SK-N-SH treated with all-trans-retinoic acid at 6 μM for 48 hours (cell line): ENCODE measurements at regions not wholly inside any gene's neighbourhood (a gene's known extent, or its start where the extent isn't known, plus 50 kb on each side); places are given as distances from the start of the nearest gene placed in this dataset.

Experiments used
- ATAC-seq: fragments of 200-7000 bp; cut with Tn5 transposase; 3 replicates; pipeline ENCODE4 v1.9.1; 2020; ENCODE audit warnings: mild to moderate bottlenecking, moderate library complexity
- ARNTL ChIP-seq: fragments of 450-650 bp; formaldehyde crosslinking; IDR thresholded peaks from 2 replicates; pipeline ENCODE4 v1.5.0; 2020; ENCODE audit warnings: low read depth, mild to moderate bottlenecking, moderate library complexity, borderline replicate concordance
- BACH2 ChIP-seq: fragments of 250-450 bp; sonication (Bioruptor Pico); IDR thresholded peaks from 2 replicates; pipeline ENCODE4 v1.9.0; 2021; ENCODE audit warnings: mild to moderate bottlenecking, borderline replicate concordance
- CSDC2 ChIP-seq: fragments of 250-450 bp; sonication (Bioruptor Pico); IDR thresholded peaks from 2 replicates; pipeline ENCODE4 v1.5.0; 2020; ENCODE audit warnings: mild to moderate bottlenecking, moderate library complexity
- ESRRG ChIP-seq: fragments of 250-450 bp; sonication (Bioruptor Pico); IDR thresholded peaks from 2 replicates; pipeline ENCODE4 v1.6.1; 2021; ENCODE audit warnings: mild to moderate bottlenecking
- GLIS3 ChIP-seq: fragments of 250-450 bp; sonication (Bioruptor Pico); IDR thresholded peaks from 2 replicates; pipeline ENCODE4 v1.5.0; 2020; ENCODE audit warnings: mild to moderate bottlenecking, moderate library complexity
- ISL1 ChIP-seq: fragments of 250-450 bp; sonication (Bioruptor Pico); IDR thresholded peaks from 2 replicates; pipeline ENCODE4 v2.1.2; 2022; ENCODE audit warnings: mild to moderate bottlenecking, moderate library complexity
- OSR1 ChIP-seq: fragments of 250-450 bp; sonication (Bioruptor Pico); IDR thresholded peaks from 2 replicates; pipeline ENCODE4 v1.8.0; 2022; ENCODE audit warnings: moderate library complexity, mild to moderate bottlenecking, inconsistent platforms
- PPARA ChIP-seq: fragments of 250-450 bp; sonication (Bioruptor Pico); IDR thresholded peaks from 2 replicates; pipeline ENCODE4 v1.5.0; 2020; ENCODE audit warnings: mild to moderate bottlenecking, borderline replicate concordance
- RARB ChIP-seq: fragments of 250-450 bp; sonication (Bioruptor Pico); IDR thresholded peaks from 2 replicates; pipeline ENCODE4 v1.8.0; 2021; ENCODE audit warnings: mild to moderate bottlenecking, moderate library complexity
- TCF4 ChIP-seq: fragments of 250-450 bp; sonication (Bioruptor Pico); IDR thresholded peaks from 2 replicates; pipeline ENCODE4 v1.8.0; 2021; ENCODE audit warnings: mild to moderate bottlenecking, moderate library complexity, borderline replicate concordance
- ZC3H10 ChIP-seq: fragments of 250-450 bp; sonication (Bioruptor Pico); IDR thresholded peaks from 2 replicates; pipeline ENCODE4 v1.5.1; 2021; ENCODE audit warnings: mild to moderate bottlenecking, moderate library complexity
- ZFP3 ChIP-seq: fragments of 250-450 bp; sonication (Bioruptor Pico); IDR thresholded peaks from 2 replicates; pipeline ENCODE4 v1.5.0; 2020; ENCODE audit warnings: mild to moderate bottlenecking, moderate library complexity
- ZFP30 ChIP-seq: fragments of 450-650 bp; formaldehyde crosslinking; IDR thresholded peaks from 2 replicates; pipeline ENCODE4 v1.5.0; 2022; ENCODE audit warnings: mild to moderate bottlenecking, moderate library complexity
- ZNF565 ChIP-seq: fragments of 450-650 bp; formaldehyde crosslinking; conservative IDR thresholded peaks from 2 replicates; pipeline ENCODE4 v1.5.0; 2020; ENCODE audit warnings: low read depth, mild to moderate bottlenecking, moderate library complexity
- ZNF8 ChIP-seq: fragments of 450-650 bp; formaldehyde crosslinking; IDR thresholded peaks from 2 replicates; pipeline ENCODE4 v1.5.0; 2020; ENCODE audit warnings: mild to moderate bottlenecking, moderate library complexity
- TF ChIP-seq, protein P1 (sequence below): fragments of 250-450 bp; sonication (Bioruptor Pico); IDR thresholded peaks from 2 replicates; pipeline ENCODE4 v1.5.1; 2021; ENCODE audit warnings: mild to moderate bottlenecking, moderate library complexity
- TF ChIP-seq, protein P2 (sequence below): fragments of 250-450 bp; sonication (Bioruptor Pico); IDR thresholded peaks from 2 replicates; pipeline ENCODE4 v1.5.0; 2020; ENCODE audit warnings: mild to moderate bottlenecking, moderate library complexity
- TF ChIP-seq, protein P3 (sequence below): fragments of 250-450 bp; sonication (Bioruptor Pico); IDR thresholded peaks from 2 replicates; pipeline ENCODE4 v1.8.0; 2020; ENCODE audit warnings: mild to moderate bottlenecking, moderate library complexity, borderline replicate concordance
- TF ChIP-seq, protein P4 (sequence below): fragments of 250-450 bp; sonication (Bioruptor Pico); IDR thresholded peaks from 2 replicates; pipeline ENCODE4 v1.8.0; 2021; ENCODE audit warnings: low read depth, mild to moderate bottlenecking, moderate library complexity, borderline replicate concordance

DNA sequence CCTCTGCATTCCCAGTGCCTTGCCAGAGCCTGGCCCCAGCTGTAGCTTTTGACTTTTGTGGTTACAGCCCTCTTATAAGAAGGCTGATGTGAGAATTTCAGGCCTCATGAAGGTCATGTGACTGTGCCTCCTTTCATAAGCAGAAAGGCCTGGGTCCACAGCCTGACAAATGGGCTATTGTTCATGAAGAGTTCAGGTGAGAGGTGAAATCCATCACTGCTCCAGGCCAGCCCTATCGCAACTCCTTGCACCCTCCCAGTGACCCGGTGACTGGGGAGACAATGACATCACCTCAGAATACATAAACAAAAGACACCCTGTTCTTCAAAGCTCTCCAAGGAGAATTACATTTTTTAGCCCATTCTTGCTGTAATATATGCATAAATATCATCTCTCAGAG lies 321.5 kb downstream of the PCNX1 start:
- no peak for ATAC-seq
- TF ChIP-seq, protein P1, sequence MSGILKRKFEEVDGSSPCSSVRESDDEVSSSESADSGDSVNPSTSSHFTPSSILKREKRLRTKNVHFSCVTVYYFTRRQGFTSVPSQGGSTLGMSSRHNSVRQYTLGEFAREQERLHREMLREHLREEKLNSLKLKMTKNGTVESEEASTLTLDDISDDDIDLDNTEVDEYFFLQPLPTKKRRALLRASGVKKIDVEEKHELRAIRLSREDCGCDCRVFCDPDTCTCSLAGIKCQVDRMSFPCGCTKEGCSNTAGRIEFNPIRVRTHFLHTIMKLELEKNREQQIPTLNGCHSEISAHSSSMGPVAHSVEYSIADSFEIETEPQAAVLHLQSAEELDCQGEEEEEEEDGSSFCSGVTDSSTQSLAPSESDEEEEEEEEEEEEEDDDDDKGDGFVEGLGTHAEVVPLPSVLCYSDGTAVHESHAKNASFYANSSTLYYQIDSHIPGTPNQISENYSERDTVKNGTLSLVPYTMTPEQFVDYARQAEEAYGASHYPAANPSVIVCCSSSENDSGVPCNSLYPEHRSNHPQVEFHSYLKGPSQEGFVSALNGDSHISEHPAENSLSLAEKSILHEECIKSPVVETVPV (CRISPR knock-in tag), result no peak
- TF ChIP-seq CSDC2 (CRISPR knock-in tag), result no peak
- TF ChIP-seq, protein P2, sequence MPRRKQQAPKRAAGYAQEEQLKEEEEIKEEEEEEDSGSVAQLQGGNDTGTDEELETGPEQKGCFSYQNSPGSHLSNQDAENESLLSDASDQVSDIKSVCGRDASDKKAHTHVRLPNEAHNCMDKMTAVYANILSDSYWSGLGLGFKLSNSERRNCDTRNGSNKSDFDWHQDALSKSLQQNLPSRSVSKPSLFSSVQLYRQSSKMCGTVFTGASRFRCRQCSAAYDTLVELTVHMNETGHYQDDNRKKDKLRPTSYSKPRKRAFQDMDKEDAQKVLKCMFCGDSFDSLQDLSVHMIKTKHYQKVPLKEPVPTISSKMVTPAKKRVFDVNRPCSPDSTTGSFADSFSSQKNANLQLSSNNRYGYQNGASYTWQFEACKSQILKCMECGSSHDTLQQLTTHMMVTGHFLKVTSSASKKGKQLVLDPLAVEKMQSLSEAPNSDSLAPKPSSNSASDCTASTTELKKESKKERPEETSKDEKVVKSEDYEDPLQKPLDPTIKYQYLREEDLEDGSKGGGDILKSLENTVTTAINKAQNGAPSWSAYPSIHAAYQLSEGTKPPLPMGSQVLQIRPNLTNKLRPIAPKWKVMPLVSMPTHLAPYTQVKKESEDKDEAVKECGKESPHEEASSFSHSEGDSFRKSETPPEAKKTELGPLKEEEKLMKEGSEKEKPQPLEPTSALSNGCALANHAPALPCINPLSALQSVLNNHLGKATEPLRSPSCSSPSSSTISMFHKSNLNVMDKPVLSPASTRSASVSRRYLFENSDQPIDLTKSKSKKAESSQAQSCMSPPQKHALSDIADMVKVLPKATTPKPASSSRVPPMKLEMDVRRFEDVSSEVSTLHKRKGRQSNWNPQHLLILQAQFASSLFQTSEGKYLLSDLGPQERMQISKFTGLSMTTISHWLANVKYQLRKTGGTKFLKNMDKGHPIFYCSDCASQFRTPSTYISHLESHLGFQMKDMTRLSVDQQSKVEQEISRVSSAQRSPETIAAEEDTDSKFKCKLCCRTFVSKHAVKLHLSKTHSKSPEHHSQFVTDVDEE (CRISPR knock-in tag), result no peak
- no peak for TF ChIP-seq ISL1 (CRISPR knock-in tag)
- no peak for TF ChIP-seq PPARA (CRISPR knock-in tag)
- TF ChIP-seq ESRRG (CRISPR knock-in tag), result no peak

DNA sequence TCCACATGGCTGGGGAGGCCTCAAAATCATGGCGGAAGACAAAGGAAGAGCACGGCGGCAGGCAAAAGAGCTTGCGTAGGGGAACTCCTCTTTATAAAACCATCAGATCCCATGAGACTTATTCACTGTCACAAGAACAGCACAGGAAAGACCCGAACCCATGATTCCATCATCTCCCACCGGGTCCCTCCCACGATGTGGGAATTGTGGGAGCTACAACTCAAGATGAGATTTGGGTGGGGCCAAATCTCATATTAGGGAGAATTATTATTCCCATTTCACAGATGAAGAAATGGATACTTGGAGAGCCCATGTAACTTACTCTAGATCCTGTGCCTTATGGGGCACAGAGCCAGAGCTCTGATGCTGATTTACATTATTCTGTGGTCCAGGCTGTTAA lies 322.6 kb downstream of the PCNX1 start:
- no peak for ATAC-seq
- TF ChIP-seq TCF4 (no peak), ISL1 (CRISPR knock-in tag) (no peak), CSDC2 (CRISPR knock-in tag) (no peak), PPARA (CRISPR knock-in tag) (no peak), ZC3H10 (CRISPR knock-in tag) (no peak), ZFP3 (CRISPR knock-in tag) (no peak)
- TF ChIP-seq, protein P3, sequence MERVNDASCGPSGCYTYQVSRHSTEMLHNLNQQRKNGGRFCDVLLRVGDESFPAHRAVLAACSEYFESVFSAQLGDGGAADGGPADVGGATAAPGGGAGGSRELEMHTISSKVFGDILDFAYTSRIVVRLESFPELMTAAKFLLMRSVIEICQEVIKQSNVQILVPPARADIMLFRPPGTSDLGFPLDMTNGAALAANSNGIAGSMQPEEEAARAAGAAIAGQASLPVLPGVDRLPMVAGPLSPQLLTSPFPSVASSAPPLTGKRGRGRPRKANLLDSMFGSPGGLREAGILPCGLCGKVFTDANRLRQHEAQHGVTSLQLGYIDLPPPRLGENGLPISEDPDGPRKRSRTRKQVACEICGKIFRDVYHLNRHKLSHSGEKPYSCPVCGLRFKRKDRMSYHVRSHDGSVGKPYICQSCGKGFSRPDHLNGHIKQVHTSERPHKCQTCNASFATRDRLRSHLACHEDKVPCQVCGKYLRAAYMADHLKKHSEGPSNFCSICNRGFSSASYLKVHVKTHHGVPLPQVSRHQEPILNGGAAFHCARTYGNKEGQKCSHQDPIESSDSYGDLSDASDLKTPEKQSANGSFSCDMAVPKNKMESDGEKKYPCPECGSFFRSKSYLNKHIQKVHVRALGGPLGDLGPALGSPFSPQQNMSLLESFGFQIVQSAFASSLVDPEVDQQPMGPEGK (CRISPR knock-in tag), result no peak
- TF ChIP-seq, protein P1 (CRISPR knock-in tag), result no peak
- TF ChIP-seq, all 23 proteins: peak for 0

DNA sequence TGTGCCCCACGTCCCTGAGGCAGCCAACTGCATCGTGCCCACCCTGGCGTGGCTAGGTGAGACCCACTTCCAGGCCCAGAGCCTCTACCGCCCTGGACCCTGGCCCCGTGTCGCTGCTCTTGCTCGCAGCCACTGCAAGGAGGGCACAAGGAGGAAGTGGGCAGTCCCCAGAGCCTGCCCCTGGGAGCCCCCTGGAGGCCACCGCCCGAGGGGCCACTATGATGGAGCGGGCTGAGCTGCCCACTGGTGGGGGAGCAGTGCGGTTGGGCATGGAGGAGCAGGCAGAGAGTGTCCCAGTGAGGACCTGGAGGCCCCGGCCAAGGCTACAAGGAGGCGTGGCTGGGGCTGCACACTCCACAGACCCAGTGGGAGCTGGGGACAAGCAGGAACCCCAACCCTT lies 323.6 kb downstream of the PCNX1 start:
- no peak for ATAC-seq
- TF ChIP-seq ZNF8 (no peak), RARB (CRISPR knock-in tag) (no peak), ARNTL (CRISPR knock-in tag) (no peak), TCF4 (no peak), ZC3H10 (CRISPR knock-in tag) (no peak), GLIS3 (CRISPR knock-in tag) (no peak), PPARA (CRISPR knock-in tag) (no peak), CSDC2 (CRISPR knock-in tag) (no peak), ISL1 (CRISPR knock-in tag) (no peak), OSR1 (CRISPR knock-in tag) (no peak), BACH2 (CRISPR knock-in tag) (no peak), ZNF565 (CRISPR knock-in tag) (no peak), ZFP30 (CRISPR knock-in tag) (no peak)
- TF ChIP-seq, protein P1 (CRISPR knock-in tag), result no peak
- TF ChIP-seq, protein P2 (CRISPR knock-in tag), result no peak
- TF ChIP-seq, protein P4, sequence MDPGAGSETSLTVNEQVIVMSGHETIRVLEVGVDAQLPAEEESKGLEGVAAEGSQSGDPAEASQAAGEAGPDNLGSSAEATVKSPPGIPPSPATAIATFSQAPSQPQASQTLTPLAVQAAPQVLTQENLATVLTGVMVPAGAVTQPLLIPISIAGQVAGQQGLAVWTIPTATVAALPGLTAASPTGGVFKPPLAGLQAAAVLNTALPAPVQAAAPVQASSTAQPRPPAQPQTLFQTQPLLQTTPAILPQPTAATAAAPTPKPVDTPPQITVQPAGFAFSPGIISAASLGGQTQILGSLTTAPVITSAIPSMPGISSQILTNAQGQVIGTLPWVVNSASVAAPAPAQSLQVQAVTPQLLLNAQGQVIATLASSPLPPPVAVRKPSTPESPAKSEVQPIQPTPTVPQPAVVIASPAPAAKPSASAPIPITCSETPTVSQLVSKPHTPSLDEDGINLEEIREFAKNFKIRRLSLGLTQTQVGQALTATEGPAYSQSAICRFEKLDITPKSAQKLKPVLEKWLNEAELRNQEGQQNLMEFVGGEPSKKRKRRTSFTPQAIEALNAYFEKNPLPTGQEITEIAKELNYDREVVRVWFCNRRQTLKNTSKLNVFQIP (CRISPR knock-in tag), result no peak
- TF ChIP-seq, protein P3 (CRISPR knock-in tag), result no peak
